VCaP (cell line): ENCODE measurements at regions not wholly inside any gene's neighbourhood (a gene's known extent, or its start where the extent isn't known, plus 50 kb on each side); places are given as distances from the start of the nearest gene placed in this dataset.
"Not testable (repeated sequence)": the region's sequence is repeated elsewhere in the genome, so short reads cannot be mapped to it uniquely, and the experiment has no call there.

Experiments used
- H3K27ac ChIP-seq: fragments of 450-650 bp; 2 replicates; pipeline ENCODE4 v1.5.1; 2017
- TF ChIP-seq, protein P1 (sequence below): fragments of 450-650 bp; conservative IDR thresholded peaks from 2 replicates; pipeline ENCODE4 v1.5.1; 2017; ENCODE audit warnings: mild to moderate bottlenecking, moderate library complexity

DNA sequence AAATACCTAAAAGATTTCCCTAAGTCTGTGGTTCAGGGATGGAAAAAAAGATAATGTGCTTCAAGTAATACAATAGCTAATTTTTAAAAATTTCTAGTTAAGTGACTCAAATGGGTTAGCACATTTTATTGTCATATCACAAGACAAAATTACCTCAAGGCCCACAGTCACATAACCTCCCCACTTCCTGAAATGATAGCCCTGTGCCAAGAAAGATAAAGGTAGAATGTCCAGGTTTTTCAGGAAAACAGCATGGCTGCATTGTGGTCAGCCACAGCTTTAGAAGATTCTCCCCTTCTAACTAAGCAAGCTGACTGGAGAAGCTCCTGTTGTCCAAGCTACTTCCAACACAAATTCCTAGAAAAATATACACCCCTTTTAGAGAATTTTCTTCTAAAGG is 127.1 kb upstream of the SLC35G4 start:
- TF ChIP-seq, protein P1, sequence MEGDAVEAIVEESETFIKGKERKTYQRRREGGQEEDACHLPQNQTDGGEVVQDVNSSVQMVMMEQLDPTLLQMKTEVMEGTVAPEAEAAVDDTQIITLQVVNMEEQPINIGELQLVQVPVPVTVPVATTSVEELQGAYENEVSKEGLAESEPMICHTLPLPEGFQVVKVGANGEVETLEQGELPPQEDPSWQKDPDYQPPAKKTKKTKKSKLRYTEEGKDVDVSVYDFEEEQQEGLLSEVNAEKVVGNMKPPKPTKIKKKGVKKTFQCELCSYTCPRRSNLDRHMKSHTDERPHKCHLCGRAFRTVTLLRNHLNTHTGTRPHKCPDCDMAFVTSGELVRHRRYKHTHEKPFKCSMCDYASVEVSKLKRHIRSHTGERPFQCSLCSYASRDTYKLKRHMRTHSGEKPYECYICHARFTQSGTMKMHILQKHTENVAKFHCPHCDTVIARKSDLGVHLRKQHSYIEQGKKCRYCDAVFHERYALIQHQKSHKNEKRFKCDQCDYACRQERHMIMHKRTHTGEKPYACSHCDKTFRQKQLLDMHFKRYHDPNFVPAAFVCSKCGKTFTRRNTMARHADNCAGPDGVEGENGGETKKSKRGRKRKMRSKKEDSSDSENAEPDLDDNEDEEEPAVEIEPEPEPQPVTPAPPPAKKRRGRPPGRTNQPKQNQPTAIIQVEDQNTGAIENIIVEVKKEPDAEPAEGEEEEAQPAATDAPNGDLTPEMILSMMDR = no peak
- no peak overlapping the region for H3K27ac ChIP-seq

DNA sequence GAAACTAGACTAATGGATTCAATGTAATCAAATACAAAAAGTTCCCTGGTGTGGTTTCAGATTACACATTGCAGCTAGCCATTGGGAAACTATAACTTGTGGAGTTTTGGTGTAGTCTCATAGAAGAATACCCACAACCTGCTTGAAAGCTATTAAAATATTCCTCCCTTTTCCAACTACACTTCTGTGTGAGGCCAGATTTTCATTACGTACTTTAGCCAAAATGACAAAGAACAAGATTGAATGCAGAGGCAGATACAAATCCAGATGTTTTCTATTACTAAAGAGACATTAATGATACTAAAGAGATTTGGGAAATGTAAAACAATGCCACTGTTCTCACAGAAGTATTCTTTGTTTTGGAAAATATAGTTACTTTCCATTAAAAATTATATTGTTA is 128.7 kb upstream of the SLC35G4 start:
- TF ChIP-seq, protein P1 = no peak
- H3K27ac ChIP-seq = no peak overlapping the region

DNA sequence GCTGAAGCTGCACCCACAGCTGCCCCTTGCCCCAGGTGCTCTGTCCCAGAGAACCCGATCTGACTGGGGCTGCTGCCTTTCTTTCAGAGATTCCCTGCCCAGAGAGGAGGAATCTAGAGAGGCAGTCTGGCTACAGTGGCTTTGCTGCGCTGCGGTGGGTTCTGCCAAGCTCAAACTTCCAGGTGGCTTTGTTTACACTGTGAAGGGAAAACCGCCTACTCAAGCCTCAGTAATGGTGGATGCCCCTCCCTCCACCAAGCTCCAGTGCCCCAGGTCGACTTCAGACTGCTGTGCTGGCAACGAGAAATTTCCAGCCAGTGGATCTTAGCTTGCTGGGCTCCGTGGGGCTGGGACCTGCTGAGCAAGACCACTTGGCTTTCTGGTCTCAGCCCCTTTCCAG is 130.4 kb upstream of the SLC35G4 start:
- not testable (repeated sequence) for H3K27ac ChIP-seq

DNA sequence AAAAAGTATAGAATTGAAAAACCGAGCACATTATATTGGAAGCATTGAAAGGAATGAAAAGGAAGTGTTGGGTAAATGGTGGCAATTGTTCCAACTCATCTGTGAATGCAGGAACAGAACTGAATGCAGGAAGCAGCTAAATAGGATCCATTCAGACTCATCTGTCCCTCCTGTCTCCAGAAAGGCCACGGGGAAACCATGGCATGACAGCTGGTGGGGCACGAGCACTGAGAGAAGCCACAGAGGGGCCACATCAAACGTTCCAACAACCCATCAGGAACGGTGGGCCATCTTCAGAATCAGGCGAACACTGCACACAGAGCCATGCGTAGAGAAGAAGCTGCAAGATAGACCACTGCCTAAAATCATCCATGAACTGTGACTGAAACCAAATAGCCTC is 138.5 kb upstream of the SLC35G4 start:
- TF ChIP-seq, protein P1 = no peak
- peak overlapping the region; percentile 43 for H3K27ac ChIP-seq

DNA sequence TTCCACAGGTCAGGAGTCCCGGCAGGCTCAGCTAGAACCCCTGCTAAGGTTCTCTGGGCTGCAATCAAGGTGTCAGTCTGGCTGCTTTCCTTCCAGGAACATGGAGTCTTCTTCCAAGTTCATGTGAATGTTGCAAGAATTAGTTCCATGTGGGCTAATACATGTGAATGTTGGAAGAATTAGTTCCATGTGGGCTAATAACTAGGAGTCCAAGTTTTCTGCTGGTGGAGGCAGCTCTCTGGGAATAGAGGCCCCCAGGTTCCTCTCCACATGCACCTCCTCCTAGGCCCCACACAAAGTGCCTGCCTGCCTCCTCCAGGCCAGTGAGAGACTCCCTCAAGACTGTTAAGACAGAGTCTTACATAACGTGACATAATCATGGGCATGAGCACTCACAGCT is 140.8 kb upstream of the SLC35G4 start:
- H3K27ac ChIP-seq = no peak overlapping the region
- TF ChIP-seq, protein P1 = no peak

DNA sequence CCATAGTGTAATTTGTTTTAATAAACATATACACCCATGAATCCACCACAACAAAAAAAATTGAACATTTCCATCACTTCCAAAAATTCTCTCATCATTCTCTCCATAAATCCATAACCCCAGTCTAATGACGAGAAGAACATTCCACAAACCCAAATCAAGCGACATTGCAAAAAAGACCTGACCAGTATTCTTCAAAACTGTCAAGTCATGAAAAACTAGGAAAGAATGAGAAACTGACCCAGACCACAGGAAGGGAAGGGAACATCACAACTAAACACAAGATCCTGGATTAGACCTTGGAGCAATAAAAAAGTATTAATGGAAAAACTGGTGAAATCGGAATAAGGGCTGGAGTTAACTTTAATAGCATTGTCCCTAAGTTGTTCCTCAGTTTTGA is 141.3 kb upstream of the SLC35G4 start:
- TF ChIP-seq, protein P1 = no peak
- H3K27ac ChIP-seq = no peak overlapping the region

DNA sequence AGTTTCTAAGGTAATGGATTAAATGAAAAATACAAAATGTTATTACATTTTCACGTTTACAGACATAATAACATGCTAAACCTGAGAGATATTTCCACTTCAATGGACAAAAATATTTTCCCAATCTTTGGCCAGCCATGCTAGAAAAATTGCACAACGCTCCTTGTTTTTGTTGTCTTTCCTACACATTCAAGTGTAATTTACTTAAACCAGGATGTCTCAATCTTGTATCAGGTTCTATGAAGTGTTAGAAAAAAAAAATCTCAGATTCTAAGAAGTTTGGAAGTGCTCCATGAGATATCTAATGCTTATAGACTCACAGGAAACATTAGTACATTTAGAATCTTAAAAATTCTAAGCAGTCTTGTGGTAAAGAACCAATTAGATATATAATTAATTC is 141.8 kb upstream of the SLC35G4 start:
- H3K27ac ChIP-seq = no peak overlapping the region
- TF ChIP-seq, protein P1 = no peak

DNA sequence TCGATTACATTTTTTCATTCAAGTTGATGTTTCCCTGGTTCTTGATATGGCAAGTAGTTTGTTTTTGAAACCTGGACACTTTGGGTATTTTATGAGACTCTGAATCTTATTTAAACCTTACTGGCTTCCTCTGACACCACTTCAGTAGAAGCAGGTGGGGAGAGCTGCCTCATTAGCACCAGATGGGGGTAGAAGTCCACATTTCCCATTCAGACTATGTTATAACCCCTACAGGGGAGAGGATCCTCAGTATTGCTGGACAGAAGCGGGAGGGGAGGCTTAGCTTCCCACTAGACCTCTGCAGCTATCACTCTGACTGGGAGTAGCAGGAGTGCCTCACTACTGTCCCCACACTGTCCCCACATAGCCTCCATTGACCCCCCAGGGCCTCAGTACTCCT is 145.3 kb upstream of the SLC35G4 start:
- TF ChIP-seq, protein P1 = no peak
- H3K27ac ChIP-seq = no peak overlapping the region
